ENCODE measurements at regions not wholly inside any gene's neighbourhood (a gene's known extent, or its start where the extent isn't known, plus 50 kb on each side); places are given as distances from the start of the nearest gene placed in this dataset.

- no peaks in the 10 kb centered on the region for H3K36me3 ChIP-seq (replicated peaks in 1 of 2; ENCODE audit: control insufficient read depth in 1 of 2, insufficient read depth in 2 of 2, low read length in 2 of 2)
- intact Hi-C loops (cut with micrococcal nuclease) = no loop called here
- H3K4me3 ChIP-seq (replicated peaks in 1 of 3; ENCODE audit: low read depth in 2 of 3, low read length in 3 of 3) = no peak overlapping the region
- no peak overlapping the region for H2AFZ ChIP-seq (ENCODE audit: insufficient read depth, low read depth, low read length, poor library complexity, severe bottlenecking)
- Mint-ChIP-seq H3K4me1 (peaks cover 8% of the 10 kb centered on the region), H3K4me3 (no peak overlapping the region), H3K36me3 (no peaks in the 10 kb centered on the region), H3K27ac (no peak overlapping the region), H3K9me3 (no peaks in the 10 kb centered on the region), H3K27me3 (ENCODE audit: low read depth in 3 of 3) (peaks cover 3 to 4% (median 4%) of the 10 kb centered on the region in 3 donors)
- TF ChIP-seq CTCF (IDR thresholded peaks at IDR 0.05) = no peak
- no peak overlapping the region for H3K9ac ChIP-seq (ENCODE audit: insufficient read depth, low read length, poor library complexity, severe bottlenecking)
- H3K27ac ChIP-seq (ENCODE audit: low read depth in 1 of 2, low read length in 2 of 2) = no peak overlapping the region
- H4K20me1 ChIP-seq (ENCODE audit: insufficient read depth, low read length) = no peaks in the 10 kb centered on the region
- H3K79me2 ChIP-seq (ENCODE audit: insufficient read depth, low read length) = no peaks in the 10 kb centered on the region
- no peaks in the 10 kb centered on the region for H3K9me3 ChIP-seq (replicated peaks in 1 of 2; ENCODE audit: control insufficient read depth in 1 of 2, insufficient read depth in 1 of 2, low read length in 2 of 2)
- WGBS (ENCODE audit: insufficient coverage) = 92% methylated on average over 10 of the region's 11 CpGs
- H3K4me2 ChIP-seq (replicated peaks; ENCODE audit: extremely low read depth, low read length, poor library complexity, severe bottlenecking) = no peak overlapping the region
- no peaks in the 10 kb centered on the region for H3K4me1 ChIP-seq (ENCODE audit: control insufficient read depth in 1 of 2, insufficient read depth in 2 of 2, low read length in 2 of 2)
- no peak for DNase-seq
- no peaks in the 10 kb centered on the region for H3K27me3 ChIP-seq (ENCODE audit: control insufficient read depth in 2 of 2, insufficient read depth in 2 of 2, low read length in 2 of 2)
These were observed 307.2 kb downstream of the FBXO15 start for GRCh38 chr18:73840319-73840945.

GRCh38 chr18:73839441-73839840 lies 308.2 kb downstream of the FBXO15 start:
- Histone ChIP-seq H3K36me3 (replicated peaks in 1 of 2; ENCODE audit: control insufficient read depth in 1 of 2, insufficient read depth in 2 of 2, low read length in 2 of 2) (no peaks in the 10 kb centered on the region), H3K9me3 (replicated peaks in 1 of 2; ENCODE audit: control insufficient read depth in 1 of 2, insufficient read depth in 1 of 2, low read length in 2 of 2) (no peaks in the 10 kb centered on the region), H3K9ac (ENCODE audit: insufficient read depth, low read length, poor library complexity, severe bottlenecking) (no peak overlapping the region), H3K27ac (ENCODE audit: low read depth in 1 of 2, low read length in 2 of 2) (no peak overlapping the region), H3K27me3 (ENCODE audit: control insufficient read depth in 2 of 2, insufficient read depth in 2 of 2, low read length in 2 of 2) (no peaks in the 10 kb centered on the region), H3K4me2 (replicated peaks; ENCODE audit: extremely low read depth, low read length, poor library complexity, severe bottlenecking) (no peak overlapping the region), H3K4me3 (replicated peaks in 1 of 3; ENCODE audit: low read depth in 2 of 3, low read length in 3 of 3) (no peak overlapping the region), H4K20me1 (ENCODE audit: insufficient read depth, low read length) (no peaks in the 10 kb centered on the region), H3K79me2 (ENCODE audit: insufficient read depth, low read length) (no peaks in the 10 kb centered on the region), H2AFZ (ENCODE audit: insufficient read depth, low read depth, low read length, poor library complexity, severe bottlenecking) (no peak overlapping the region), H3K4me1 (ENCODE audit: control insufficient read depth in 1 of 2, insufficient read depth in 2 of 2, low read length in 2 of 2) (no peaks in the 10 kb centered on the region)
- Mint-ChIP-seq H3K9me3 (no peaks in the 10 kb centered on the region), H3K36me3 (no peaks in the 10 kb centered on the region), H3K27ac (no peak overlapping the region), H3K27me3 (ENCODE audit: low read depth in 3 of 3) (peaks cover 1 to 4% (median 2%) of the 10 kb centered on the region in 3 donors), H3K4me3 (no peak overlapping the region), H3K4me1 (peaks cover 8% of the 10 kb centered on the region)
- DNase-seq = no peak
- WGBS (ENCODE audit: insufficient coverage) = 9% methylated on average over 4 of the region's 4 CpGs
- intact Hi-C loops (cut with micrococcal nuclease) = no loop called here
- TF ChIP-seq CTCF (IDR thresholded peaks at IDR 0.05) = no peak

Measured in CD14-positive monocyte (primary cell).